Endothelial cell of umbilical vein (primary cell): ENCODE measurements at regions not wholly inside any gene's neighbourhood (a gene's known extent, or its start where the extent isn't known, plus 50 kb on each side); places are given as distances from the start of the nearest gene placed in this dataset.

ENCODE experiments used
- BruUV-seq: library from RNA; stranded (reverse); fragments of 400-500 nt; replicated peaks from 2 replicates; lab custom pipeline; 2021; lab: Mats Ljungman, UMichigan
- CTCF ChIA-PET: fragments of 300-600, 350-600 bp; sonication (Branson Sonifier 250); formaldehyde crosslinking; loops from one replicate; lab custom pipeline; 2021; ENCODE audit warnings: antibody characterized with exemption, inconsistent platforms; lab: Charles Lee
- POLR2A ChIA-PET: fragments of 300-600, 350-600 bp; sonication (Branson Sonifier 250); formaldehyde crosslinking; loops from one replicate; lab custom pipeline; 2021; ENCODE audit warnings: antibody characterized with exemption, inconsistent platforms; lab: Charles Lee
- DNase-seq: peaks from one replicate; pipeline ENCODE4 v3.0.0-alpha.2; 2011; ENCODE audit warnings: low read depth, low spot score
- FAIRE-seq: peaks from 2 replicates; lab custom pipeline; 2011; peaks lifted over from hg19 to GRCh38; lab: Jason Lieb, UNC
- H2AFZ ChIP-seq: 2 replicates; pipeline ENCODE4 v1.6.0; 2012; ENCODE audit warnings: low read depth, low read length, control low read depth, inconsistent platforms
- H3K27ac ChIP-seq: 2 replicates; pipeline ENCODE4 v1.5.1; 2011; ENCODE audit warnings: low read depth, mild to moderate bottlenecking, control low read depth, low read length, moderate library complexity; ENCODE audit not compliant: insufficient read depth
- H3K27me3 ChIP-seq, 2 experiments: 2 replicates each; pipeline versions ENCODE4 v1.6.0 to v1.6.1; 2011; ENCODE audit warnings: low read length in 2 of 2, mixed read lengths in 1 of 2; ENCODE audit not compliant: control insufficient read depth in 2 of 2, insufficient read depth in 2 of 2
- H3K36me3 ChIP-seq, 2 experiments: 2 replicates in 1 of 2; 3 replicates in 1 of 2; pipeline ENCODE4 v1.5.1; 2011; ENCODE audit warnings: low read length in 2 of 2, mild to moderate bottlenecking in 1 of 2, moderate library complexity in 1 of 2; ENCODE audit not compliant: control insufficient read depth in 2 of 2, insufficient read depth in 2 of 2; ENCODE audit errors: extremely low read depth in 1 of 2
- H3K4me1 ChIP-seq: 3 replicates; pipeline ENCODE4 v1.5.1; 2011; ENCODE audit warnings: mild to moderate bottlenecking, low read length; ENCODE audit not compliant: control insufficient read depth, insufficient read depth; ENCODE audit errors: extremely low read depth
- H3K4me2 ChIP-seq: 2 replicates; pipeline ENCODE4 v1.6.1; 2011; ENCODE audit warnings: low read length, control low read depth, mixed read lengths; ENCODE audit not compliant: insufficient read depth
- H3K4me3 ChIP-seq, 3 experiments: fragments of 200-600 bp in 1 of 3; sonication (generic), shearing (Covaris generic) in 1 of 3; replicated peaks in 1 of 3; 2 replicates each; pipeline ENCODE4 v1.5.1; 2011 to 2016; ENCODE audit warnings: control low read depth in 3 of 3, low read length in 3 of 3, mild to moderate bottlenecking in 2 of 3, inconsistent platforms in 1 of 3, low read depth in 1 of 3, moderate library complexity in 1 of 3; ENCODE audit not compliant: insufficient read depth in 1 of 3
- H3K79me2 ChIP-seq: 2 replicates; pipeline ENCODE4 v1.6.0; 2012; ENCODE audit warnings: low read length, inconsistent platforms; ENCODE audit not compliant: control insufficient read depth, insufficient read depth
- H3K9ac ChIP-seq: replicated peaks from 2 replicates; pipeline ENCODE3; 2011; ENCODE audit warnings: low read length, control low read depth; ENCODE audit not compliant: insufficient read depth; ENCODE audit errors: extremely low read depth
- H3K9me1 ChIP-seq: replicated peaks from 3 replicates; pipeline ENCODE4 v1.6.0; 2011; ENCODE audit warnings: mild to moderate bottlenecking, low read length; ENCODE audit not compliant: control insufficient read depth, insufficient read depth; ENCODE audit errors: extremely low read depth
- H3K9me3 ChIP-seq: replicated peaks from 2 replicates; pipeline ENCODE4 v1.5.1; 2012; ENCODE audit warnings: low read length, inconsistent platforms; ENCODE audit not compliant: control insufficient read depth, insufficient read depth
- H4K20me1 ChIP-seq: replicated peaks from 2 replicates; pipeline ENCODE3; 2011; ENCODE audit warnings: mild to moderate bottlenecking, low read length; ENCODE audit not compliant: control insufficient read depth, insufficient read depth; ENCODE audit errors: extremely low read depth
- CTCF ChIP-seq, 2 donors: IDR thresholded peaks; 1 replicate in 1 of 2; 2 replicates in 1 of 2; pipeline ENCODE4 v1.5.1; 2011; ENCODE audit warnings: low read length in 2 of 2, mild to moderate bottlenecking in 2 of 2, moderate library complexity in 2 of 2, control low read depth in 1 of 2, inconsistent platforms in 1 of 2, low read depth in 1 of 2; ENCODE audit not compliant: insufficient read depth in 1 of 2; ENCODE audit errors: extremely low read depth in 1 of 2
- EZH2 ChIP-seq: IDR thresholded peaks from 2 replicates; pipeline ENCODE4 v1.6.1; 2012; ENCODE audit warnings: borderline replicate concordance, low read depth, mild to moderate bottlenecking, moderate library complexity, low read length, inconsistent platforms; ENCODE audit not compliant: severe bottlenecking
- FOS ChIP-seq: IDR thresholded peaks from 2 replicates; pipeline ENCODE4 v1.6.1; 2011; ENCODE audit warnings: mild to moderate bottlenecking, low read length, moderate library complexity, borderline replicate concordance; ENCODE audit not compliant: insufficient read depth
- GATA2 ChIP-seq: IDR thresholded peaks from 2 replicates; pipeline ENCODE4 v1.7.0; 2011; ENCODE audit warnings: low read depth, mild to moderate bottlenecking, moderate library complexity, mixed read lengths, low read length; ENCODE audit not compliant: insufficient read length, insufficient read depth
- JUN ChIP-seq: IDR thresholded peaks from 2 replicates; pipeline ENCODE4 v1.6.1; 2011; ENCODE audit warnings: borderline replicate concordance, low read depth; ENCODE audit not compliant: insufficient read length, insufficient read depth
- MAX ChIP-seq: IDR thresholded peaks from 2 replicates; pipeline ENCODE4 v1.6.1; 2011; ENCODE audit not compliant: insufficient read depth, insufficient read length
- MYC ChIP-seq: IDR thresholded peaks from one replicate; pipeline ENCODE4 v1.6.1; 2011; ENCODE audit warnings: mild to moderate bottlenecking, low read depth, low read length
- POLR2A ChIP-seq: IDR thresholded peaks from 2 replicates; pipeline ENCODE4 v1.6.1; 2012; ENCODE audit warnings: low read depth, mild to moderate bottlenecking, control low read depth, low read length
- POLR2AphosphoS5 ChIP-seq: IDR thresholded peaks from 2 replicates; pipeline ENCODE4 v1.6.1; 2012; ENCODE audit warnings: low read depth, mild to moderate bottlenecking, control low read depth, low read length, moderate library complexity; ENCODE audit not compliant: insufficient read depth
- dilution Hi-C: fragments of 300-500 bp; cut with MboI; formaldehyde crosslinking; loops from one replicate; pipeline ENCODE4 v1.15.0; 2019; ENCODE audit warnings: low sequenced_read_pairs; ENCODE audit not compliant: extremely low pct_ligation_motif_present
- intact Hi-C: fragments of 100-400 bp; cut with micrococcal nuclease; formaldehyde crosslinking; loops from one replicate; pipeline ENCODE4 v1.10.0; 2022

GRCh38 chr6:140276133-140276532 lies 901.7 kb upstream of the CITED2 start:
- Histone ChIP-seq H3K9ac (no peak overlapping the region), H4K20me1 (no peaks in the 10 kb centered on the region), H3K36me3 (no peaks in the 10 kb centered on the region), H3K4me2 (no peak overlapping the region), H3K4me3 (no peak overlapping the region), H3K9me1 (no peaks in the 10 kb centered on the region), H3K4me1 (peaks cover 8% of the 10 kb centered on the region), H3K9me3 (no peaks in the 10 kb centered on the region), H3K79me2 (no peaks in the 10 kb centered on the region), H3K27me3 (no peaks in the 10 kb centered on the region), H2AFZ (no peak overlapping the region), H3K27ac (no peak overlapping the region)
- FAIRE-seq, result no peak
- BruUV-seq, result no TSS peak
- TF ChIP-seq MAX, result no peak
- TF ChIP-seq JUN, result no peak
- TF ChIP-seq POLR2A, result no peak
- TF ChIP-seq FOS, result no peak
- dilution Hi-C loops, result no loop called here
- intact Hi-C loops, result no loop called here
- ChIA-PET POLR2A (no interaction called here), CTCF (interaction anchor here (1.7 to 2.0 kb wide), 2 partner anchors 9 kb away, joined by 5 to 6 read pairs; no protein-coding TSS in a partner anchor)
- no peak for DNase-seq

- DNase-seq (no peak), FAIRE-seq (no peak)
- Histone ChIP-seq H3K4me2 (no peak overlapping the region), H3K79me2 (no peaks in the 10 kb centered on the region), H3K9me1 (no peaks in the 10 kb centered on the region), H3K27me3 (no peaks in the 10 kb centered on the region), H3K36me3 (no peaks in the 10 kb centered on the region), H3K4me3 (no peak overlapping the region), H3K27ac (no peak overlapping the region), H3K9ac (no peak overlapping the region), H3K9me3 (no peaks in the 10 kb centered on the region), H4K20me1 (no peaks in the 10 kb centered on the region), H2AFZ (no peak overlapping the region), H3K4me1 (peaks cover 8% of the 10 kb centered on the region)
- no peak for TF ChIP-seq EZH2
- TF ChIP-seq FOS, result no peak
- no peak for TF ChIP-seq GATA2
- no peak for TF ChIP-seq JUN
- TF ChIP-seq POLR2AphosphoS5, result no peak
- no peak for TF ChIP-seq CTCF (IDR thresholded peaks at IDR 0.05; ENCODE audit: extremely low read depth in 1 of 2, insufficient read depth in 1 of 2, low read depth in 1 of 2, low read length in 2 of 2)
- TF ChIP-seq POLR2A, result no peak
- no peak for TF ChIP-seq MYC
- no peak for TF ChIP-seq MAX
- CTCF ChIA-PET, result interaction anchor here (1.7 to 2.0 kb wide), 2 partner anchors 9 kb away, joined by 5 to 6 read pairs; no protein-coding TSS in a partner anchor
- intact Hi-C loops, result no loop called here
- POLR2A ChIA-PET, result no interaction called here
- dilution Hi-C loops, result no loop called here
- no TSS peak for BruUV-seq
Measured at GRCh38 chr6:140275725-140276124, 901.3 kb upstream of the CITED2 start.
